Liver (tissue), 8 donors: ENCODE measurements at regions not wholly inside any gene's neighbourhood (a gene's known extent, or its start where the extent isn't known, plus 50 kb on each side); places are given as distances from the start of the nearest gene placed in this dataset.

Experiments
- DNase-seq: peaks from one replicate; pipeline ENCODE4 v3.0.0-alpha.2; 2017; ENCODE audit warnings: low spot score
- H3K27ac ChIP-seq, 2 donors: one replicate each; pipeline ENCODE4 v1.7.0; 2013; ENCODE audit warnings: inconsistent platforms in 2 of 2, low read length in 2 of 2, control low read depth in 1 of 2, low read depth in 1 of 2, mild to moderate bottlenecking in 1 of 2
- H3K27me3 ChIP-seq, 4 donors: one replicate each; pipeline versions ENCODE4 v1.6.1 to v1.7.0; 2013; ENCODE audit warnings: low read length in 3 of 4, inconsistent platforms in 1 of 4, mild to moderate bottlenecking in 1 of 4, moderate library complexity in 1 of 4; ENCODE audit not compliant: control insufficient read depth in 4 of 4, insufficient read depth in 4 of 4
- H3K36me3 ChIP-seq, 4 donors: one replicate each; pipeline versions ENCODE4 v1.6.1 to v1.7.0; 2013; ENCODE audit warnings: low read length in 3 of 4, mild to moderate bottlenecking in 3 of 4, low read depth in 1 of 4, moderate library complexity in 1 of 4; ENCODE audit not compliant: control insufficient read depth in 4 of 4, insufficient read depth in 3 of 4
- H3K4me1 ChIP-seq, 4 donors: one replicate each; pipeline versions ENCODE4 v1.6.1 to v1.7.0; 2013; ENCODE audit warnings: low read length in 3 of 4, mild to moderate bottlenecking in 3 of 4, moderate library complexity in 1 of 4; ENCODE audit not compliant: control insufficient read depth in 4 of 4, insufficient read depth in 4 of 4
- H3K4me3 ChIP-seq, 3 donors: one replicate each; pipeline versions ENCODE4 v1.6.1 to v1.7.0; 2013; ENCODE audit warnings: low read length in 3 of 3, control low read depth in 1 of 3, low read depth in 1 of 3, mild to moderate bottlenecking in 1 of 3
- H3K9ac ChIP-seq, 2 donors: one replicate each; pipeline ENCODE4 v1.7.0; 2013; ENCODE audit warnings: low read length in 2 of 2, mild to moderate bottlenecking in 2 of 2, moderate library complexity in 2 of 2, control low read depth in 1 of 2, low read depth in 1 of 2
- H3K9me3 ChIP-seq, 4 donors: one replicate each; pipeline versions ENCODE4 v1.6.1 to v1.7.0; 2013; ENCODE audit warnings: low read length in 3 of 4; ENCODE audit not compliant: control insufficient read depth in 4 of 4
- ATF3 ChIP-seq: IDR thresholded peaks from 2 replicates; pipeline ENCODE4 v1.6.1; 2016; ENCODE audit warnings: antibody characterized with exemption
- EGR1 ChIP-seq, 2 donors: IDR thresholded peaks; 2 replicates each; pipeline ENCODE4 v1.6.1; 2016 to 2018; ENCODE audit warnings: antibody characterized with exemption in 2 of 2, low read depth in 2 of 2
- FOXA1 ChIP-seq: IDR thresholded peaks from 2 replicates; pipeline ENCODE4 v1.6.1; 2016; ENCODE audit warnings: antibody characterized with exemption
- GABPA ChIP-seq, 2 donors: IDR thresholded peaks in 1 of 2; conservative IDR thresholded peaks in 1 of 2; 2 replicates each; pipeline ENCODE4 v1.6.1; 2016; ENCODE audit warnings: antibody characterized with exemption in 2 of 2, mild to moderate bottlenecking in 1 of 2, moderate library complexity in 1 of 2
- HNF4G ChIP-seq: IDR thresholded peaks from 2 replicates; pipeline ENCODE4 v1.6.1; 2016; ENCODE audit warnings: antibody characterized with exemption
- RAD21 ChIP-seq, 2 donors: IDR thresholded peaks; 2 replicates each; pipeline ENCODE4 v1.6.1; 2016; ENCODE audit warnings: antibody characterized with exemption in 2 of 2, mild to moderate bottlenecking in 2 of 2
- REST ChIP-seq: IDR thresholded peaks from 2 replicates; pipeline ENCODE4 v1.6.1; 2016; ENCODE audit warnings: antibody characterized with exemption, mild to moderate bottlenecking
- RXRA ChIP-seq, 2 donors: IDR thresholded peaks; 2 replicates each; pipeline ENCODE4 v1.6.1; 2017 to 2018; ENCODE audit warnings: antibody characterized with exemption in 2 of 2, mild to moderate bottlenecking in 1 of 2
- SP1 ChIP-seq: IDR thresholded peaks from 2 replicates; pipeline ENCODE4 v1.6.1; 2018; ENCODE audit warnings: antibody characterized with exemption, mild to moderate bottlenecking
- TAF1 ChIP-seq: conservative IDR thresholded peaks from 2 replicates; pipeline ENCODE4 v1.6.1; 2016; ENCODE audit warnings: antibody characterized with exemption, mild to moderate bottlenecking
- YY1 ChIP-seq: IDR thresholded peaks from 2 replicates; pipeline ENCODE4 v1.6.1; 2016; ENCODE audit warnings: antibody characterized with exemption, mild to moderate bottlenecking
- WGBS: extraction: QIAGEN DNeasy Blood & Tissue Kit; methylation state at CpG from one replicate; pipeline ENCODE4 v1.1.7; 2013; 5-methylcytosine and 5-hydroxymethylcytosine counted together
- TF ChIP-seq, protein P1 (sequence below): IDR thresholded peaks from 2 replicates; pipeline ENCODE4 v1.6.1; 2016; ENCODE audit warnings: antibody characterized with exemption
- TF ChIP-seq, protein P2 (sequence below): fragments of 150-350 bp; IDR thresholded peaks from 2 replicates; pipeline ENCODE4 v1.5.1; 2017; ENCODE audit warnings: improper control_type of control experiment, low read depth, low read length; ENCODE audit not compliant: missing input control
- TF ChIP-seq, protein P3 (sequence below): IDR thresholded peaks from 2 replicates; pipeline ENCODE4 v1.6.1; 2016; ENCODE audit warnings: antibody characterized with exemption
- donor health status: healthy.
- donor health status: healthy.
- donor health status: healthy.
- donor health status: healthy.
- donor health status: healthy.

GRCh38 chr17:14784997-14785696 is 480.0 kb downstream of the PMP22 start:
- Histone ChIP-seq H3K9me3 (no peaks in the 10 kb centered on the region), H3K9ac (no peak overlapping the region), H3K27me3 (peaks cover 0 to 3% (median 0%) of the 10 kb centered on the region in 4 donors), H3K4me3 (no peak overlapping the region), H3K4me1 (no peaks in the 10 kb centered on the region), H3K27ac (no peak overlapping the region), H3K36me3 (no peaks in the 10 kb centered on the region)
- TF ChIP-seq HNF4G (no peak), RAD21 (IDR thresholded peaks at IDR 0.05) (peak; percentile 89 to 94)
- TF ChIP-seq, protein P1, sequence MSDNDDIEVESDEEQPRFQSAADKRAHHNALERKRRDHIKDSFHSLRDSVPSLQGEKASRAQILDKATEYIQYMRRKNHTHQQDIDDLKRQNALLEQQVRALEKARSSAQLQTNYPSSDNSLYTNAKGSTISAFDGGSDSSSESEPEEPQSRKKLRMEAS: no peak
- TF ChIP-seq, protein P2, sequence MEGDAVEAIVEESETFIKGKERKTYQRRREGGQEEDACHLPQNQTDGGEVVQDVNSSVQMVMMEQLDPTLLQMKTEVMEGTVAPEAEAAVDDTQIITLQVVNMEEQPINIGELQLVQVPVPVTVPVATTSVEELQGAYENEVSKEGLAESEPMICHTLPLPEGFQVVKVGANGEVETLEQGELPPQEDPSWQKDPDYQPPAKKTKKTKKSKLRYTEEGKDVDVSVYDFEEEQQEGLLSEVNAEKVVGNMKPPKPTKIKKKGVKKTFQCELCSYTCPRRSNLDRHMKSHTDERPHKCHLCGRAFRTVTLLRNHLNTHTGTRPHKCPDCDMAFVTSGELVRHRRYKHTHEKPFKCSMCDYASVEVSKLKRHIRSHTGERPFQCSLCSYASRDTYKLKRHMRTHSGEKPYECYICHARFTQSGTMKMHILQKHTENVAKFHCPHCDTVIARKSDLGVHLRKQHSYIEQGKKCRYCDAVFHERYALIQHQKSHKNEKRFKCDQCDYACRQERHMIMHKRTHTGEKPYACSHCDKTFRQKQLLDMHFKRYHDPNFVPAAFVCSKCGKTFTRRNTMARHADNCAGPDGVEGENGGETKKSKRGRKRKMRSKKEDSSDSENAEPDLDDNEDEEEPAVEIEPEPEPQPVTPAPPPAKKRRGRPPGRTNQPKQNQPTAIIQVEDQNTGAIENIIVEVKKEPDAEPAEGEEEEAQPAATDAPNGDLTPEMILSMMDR: peak; percentile 50
- peak; percentile 41 for DNase-seq
- WGBS: 68% methylated on average over 5 of the region's 5 CpGs

DNA sequence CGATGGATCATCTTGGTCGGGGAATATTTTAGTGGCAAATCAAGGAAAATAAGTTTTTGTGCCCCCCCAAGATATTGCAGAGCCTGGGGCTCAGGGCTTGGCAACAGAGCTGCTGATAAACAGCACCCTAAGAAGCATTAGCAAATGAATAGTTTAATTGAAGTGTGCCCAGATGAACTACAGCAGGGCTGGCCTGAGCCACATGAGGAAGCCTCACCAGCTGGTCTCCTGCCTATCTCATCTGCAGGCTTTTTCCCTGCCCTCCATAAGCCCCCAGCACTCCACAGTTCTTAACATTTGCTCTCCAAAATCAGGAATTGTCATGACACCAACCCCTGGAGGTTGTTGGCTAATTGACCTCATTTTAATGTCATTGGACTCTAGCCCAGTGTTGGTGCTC is 480.2 kb downstream of the HS3ST3B1 start:
- no peak overlapping the region for H3K9ac ChIP-seq
- no peaks in the 10 kb centered on the region for H3K9me3 ChIP-seq
- no peak overlapping the region for H3K27ac ChIP-seq
- no peak for TF ChIP-seq RXRA (IDR thresholded peaks at IDR 0.05)
- no peak for TF ChIP-seq RAD21 (IDR thresholded peaks at IDR 0.05)
- no peak for TF ChIP-seq ATF3
- TF ChIP-seq FOXA1: no peak
- TF ChIP-seq TAF1: no peak
- TF ChIP-seq, protein P3, sequence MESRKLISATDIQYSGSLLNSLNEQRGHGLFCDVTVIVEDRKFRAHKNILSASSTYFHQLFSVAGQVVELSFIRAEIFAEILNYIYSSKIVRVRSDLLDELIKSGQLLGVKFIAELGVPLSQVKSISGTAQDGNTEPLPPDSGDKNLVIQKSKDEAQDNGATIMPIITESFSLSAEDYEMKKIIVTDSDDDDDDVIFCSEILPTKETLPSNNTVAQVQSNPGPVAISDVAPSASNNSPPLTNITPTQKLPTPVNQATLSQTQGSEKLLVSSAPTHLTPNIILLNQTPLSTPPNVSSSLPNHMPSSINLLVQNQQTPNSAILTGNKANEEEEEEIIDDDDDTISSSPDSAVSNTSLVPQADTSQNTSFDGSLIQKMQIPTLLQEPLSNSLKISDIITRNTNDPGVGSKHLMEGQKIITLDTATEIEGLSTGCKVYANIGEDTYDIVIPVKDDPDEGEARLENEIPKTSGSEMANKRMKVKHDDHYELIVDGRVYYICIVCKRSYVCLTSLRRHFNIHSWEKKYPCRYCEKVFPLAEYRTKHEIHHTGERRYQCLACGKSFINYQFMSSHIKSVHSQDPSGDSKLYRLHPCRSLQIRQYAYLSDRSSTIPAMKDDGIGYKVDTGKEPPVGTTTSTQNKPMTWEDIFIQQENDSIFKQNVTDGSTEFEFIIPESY: no peak
- H3K36me3 ChIP-seq: no peaks in the 10 kb centered on the region
- no peaks in the 10 kb centered on the region for H3K4me1 ChIP-seq
- no peaks in the 10 kb centered on the region for H3K27me3 ChIP-seq
- 94% methylated on average over 2 of the region's 2 CpGs for WGBS
- H3K4me3 ChIP-seq: no peak overlapping the region
- DNase-seq: no peak

GRCh38 chr17:14780097-14780651 is 479.3 kb downstream of the HS3ST3B1 start:
- no peak overlapping the region for H3K4me3 ChIP-seq
- H3K4me1 ChIP-seq: no peaks in the 10 kb centered on the region
- H3K27me3 ChIP-seq: no peaks in the 10 kb centered on the region
- no peaks in the 10 kb centered on the region for H3K36me3 ChIP-seq
- H3K9me3 ChIP-seq: no peaks in the 10 kb centered on the region
- 69% methylated on average over 13 of the region's 13 CpGs for WGBS
- DNase-seq: no peak
- no peak overlapping the region for H3K27ac ChIP-seq
- TF ChIP-seq RXRA (IDR thresholded peaks at IDR 0.05) (no peak), HNF4G (no peak), YY1 (no peak), REST (no peak), GABPA (IDR thresholded peaks at IDR 0.05 in 1 of 2, conservative IDR thresholded peaks at IDR 0.05 in 1 of 2) (no peak), EGR1 (IDR thresholded peaks at IDR 0.05; ENCODE audit: low read depth in 2 of 2) (no peak), RAD21 (IDR thresholded peaks at IDR 0.05) (no peak), SP1 (no peak)
- TF ChIP-seq, protein P3: no peak
- TF ChIP-seq, protein P1: no peak
- H3K9ac ChIP-seq: no peak overlapping the region
